ENCODE measurements at regions not wholly inside any gene's neighbourhood (a gene's known extent, or its start where the extent isn't known, plus 50 kb on each side); places are given as distances from the start of the nearest gene placed in this dataset.

DNA sequence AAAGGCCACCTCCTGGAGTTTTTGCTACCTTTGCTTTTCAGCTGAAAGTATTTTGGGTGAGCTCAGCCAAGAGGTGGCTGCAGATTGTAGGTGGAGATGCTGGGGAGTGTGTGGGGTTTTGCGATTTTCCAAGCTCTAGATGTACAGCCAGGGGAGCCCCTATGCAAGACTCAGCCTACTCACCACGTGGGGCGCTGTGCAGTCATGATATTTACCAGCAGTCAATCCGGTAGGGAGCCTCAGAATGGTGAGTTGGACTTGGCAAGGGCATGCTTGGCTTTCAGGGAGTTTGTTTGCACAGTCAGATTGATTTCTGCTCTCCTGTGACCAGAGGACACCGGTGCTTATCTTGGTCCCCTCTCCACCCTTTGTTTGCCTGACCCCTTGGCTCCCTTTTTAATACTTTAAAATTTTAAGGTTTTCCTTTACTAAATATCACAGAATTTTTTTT lies 175.3 kb downstream of the UTP18 start:
- Mint-ChIP-seq H3K4me1 (ENCODE audit: low read depth) (peaks cover 41% of the 10 kb centered on the region), H3K4me3 (no peak overlapping the region), H3K27me3 (ENCODE audit: low read depth) (no peaks in the 10 kb centered on the region), H3K36me3 (ENCODE audit: low read depth) (no peaks in the 10 kb centered on the region), H3K27ac (no peak overlapping the region), H3K9me3 (no peaks in the 10 kb centered on the region)

DNA sequence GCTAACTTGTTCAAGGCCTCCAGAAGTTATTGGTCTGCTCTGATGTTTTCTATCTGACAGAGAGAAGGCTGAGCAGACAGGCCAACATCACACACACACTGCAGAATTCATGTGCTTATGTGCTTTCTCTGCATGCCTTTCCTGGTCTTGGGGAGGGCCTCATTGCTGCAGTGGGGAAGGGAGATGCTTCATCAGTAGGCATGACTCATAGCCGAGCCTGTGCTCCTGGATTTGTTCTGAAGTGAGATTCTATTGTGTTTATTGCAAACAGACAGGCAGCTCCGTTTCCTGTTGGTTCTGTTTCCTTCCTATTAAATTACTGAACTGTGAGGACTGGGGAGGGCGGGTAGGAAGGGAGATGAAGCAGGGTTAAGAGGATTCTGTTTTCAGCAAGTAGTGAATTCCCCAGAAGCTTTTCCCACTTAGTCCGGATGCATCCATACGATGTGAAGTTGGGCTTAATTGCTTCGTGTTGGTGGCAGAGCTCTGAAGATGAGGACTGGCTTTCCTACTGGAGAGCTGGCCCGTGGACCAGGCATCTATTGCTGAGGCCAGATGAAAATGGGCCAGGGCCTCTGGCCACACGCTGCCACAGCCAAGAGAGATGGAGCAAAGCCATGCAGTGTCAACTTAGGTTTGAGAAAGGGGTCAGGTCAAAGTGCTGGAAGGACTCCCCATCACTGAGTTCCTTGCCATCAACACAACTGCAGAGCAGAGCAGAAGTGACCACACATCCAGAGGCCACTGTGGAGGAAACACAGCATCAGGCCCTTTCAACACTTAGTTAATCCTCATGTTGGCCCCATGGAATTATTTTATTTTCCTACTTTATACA lies 179.3 kb downstream of the UTP18 start:
- no peaks in the 10 kb centered on the region for H3K9me3 Mint-ChIP-seq
- H3K36me3 Mint-ChIP-seq (ENCODE audit: low read depth), result no peaks in the 10 kb centered on the region
- H3K4me3 Mint-ChIP-seq, result no peak overlapping the region
- no peak overlapping the region for H3K27ac Mint-ChIP-seq
- H3K27me3 Mint-ChIP-seq (ENCODE audit: low read depth), result no peaks in the 10 kb centered on the region
- peaks cover 27% of the 10 kb centered on the region for H3K4me1 Mint-ChIP-seq (ENCODE audit: low read depth)

DNA sequence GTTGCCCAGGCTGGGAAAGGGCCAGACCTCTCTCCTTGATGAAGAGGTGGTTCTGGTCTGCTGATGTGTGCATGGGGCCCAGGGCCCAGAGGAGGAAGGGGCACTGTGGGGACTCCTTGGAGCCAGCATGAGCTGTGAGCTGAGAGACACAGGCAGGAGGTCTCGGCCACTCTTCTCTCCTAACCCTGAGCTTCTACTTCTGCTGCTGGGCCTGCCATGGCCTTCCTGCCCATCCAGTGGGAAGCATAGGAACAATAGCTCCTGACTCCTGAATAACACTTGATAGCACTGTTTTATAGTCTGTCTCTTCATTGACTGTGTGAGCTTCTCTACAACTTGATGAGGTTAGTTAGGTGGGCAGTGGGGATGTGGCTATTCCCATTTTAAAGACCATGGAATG lies 181.1 kb downstream of the UTP18 start:
- Mint-ChIP-seq H3K36me3 (ENCODE audit: low read depth) (no peaks in the 10 kb centered on the region), H3K9me3 (no peaks in the 10 kb centered on the region), H3K4me3 (no peak overlapping the region)

DNA sequence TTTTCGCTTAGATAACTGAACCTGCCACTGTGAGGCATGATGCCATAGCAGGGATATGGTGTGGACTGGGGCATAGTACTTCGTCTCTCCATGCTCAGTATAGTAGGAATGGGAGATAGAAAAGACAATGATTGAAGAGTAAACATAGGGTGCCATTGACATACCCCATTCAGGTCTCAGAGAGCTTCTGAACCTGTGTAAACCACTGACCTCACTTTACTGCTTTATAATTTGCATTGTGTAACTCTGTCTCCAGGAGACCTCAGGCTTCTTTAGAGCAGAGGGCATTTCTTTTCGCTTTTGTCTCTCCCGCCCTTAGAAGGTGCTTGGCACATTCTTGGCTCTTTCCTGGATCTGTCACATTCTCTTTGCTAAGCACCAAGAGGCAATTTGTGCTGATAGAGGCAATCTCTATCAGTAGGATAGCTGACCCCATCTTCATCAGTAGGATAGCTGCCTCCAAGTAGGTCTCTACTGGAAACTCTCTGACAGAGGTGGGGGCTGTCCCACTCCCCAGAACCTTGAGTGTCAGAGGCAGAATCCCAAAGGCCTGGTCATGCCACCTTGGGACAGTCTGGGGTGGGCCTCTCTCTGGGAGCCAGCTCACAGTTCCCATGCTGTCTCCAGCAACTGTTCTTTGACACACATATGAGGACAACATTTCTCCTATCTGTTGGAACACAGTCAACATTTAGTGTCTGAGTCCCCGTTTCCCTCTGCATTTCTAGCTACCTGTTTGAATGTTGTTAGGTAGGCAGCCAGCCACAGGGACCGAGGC lies 181.9 kb downstream of the UTP18 start:
- peaks cover 26% of the 10 kb centered on the region for H3K4me1 Mint-ChIP-seq (ENCODE audit: low read depth)
- H3K27ac Mint-ChIP-seq, result no peak overlapping the region
- peaks cover 4% of the 10 kb centered on the region for H3K27me3 Mint-ChIP-seq (ENCODE audit: low read depth)
- H3K9me3 Mint-ChIP-seq, result no peaks in the 10 kb centered on the region
- H3K36me3 Mint-ChIP-seq (ENCODE audit: low read depth), result no peaks in the 10 kb centered on the region
- H3K4me3 Mint-ChIP-seq, result no peak overlapping the region

More for the DNA sequence above, 181.1 kb downstream of the UTP18 start:
- H3K27ac Mint-ChIP-seq, result no peak overlapping the region
- H3K27me3 Mint-ChIP-seq (ENCODE audit: low read depth), result peaks cover 4% of the 10 kb centered on the region
- H3K4me1 Mint-ChIP-seq (ENCODE audit: low read depth), result peaks cover 26% of the 10 kb centered on the region

DNA sequence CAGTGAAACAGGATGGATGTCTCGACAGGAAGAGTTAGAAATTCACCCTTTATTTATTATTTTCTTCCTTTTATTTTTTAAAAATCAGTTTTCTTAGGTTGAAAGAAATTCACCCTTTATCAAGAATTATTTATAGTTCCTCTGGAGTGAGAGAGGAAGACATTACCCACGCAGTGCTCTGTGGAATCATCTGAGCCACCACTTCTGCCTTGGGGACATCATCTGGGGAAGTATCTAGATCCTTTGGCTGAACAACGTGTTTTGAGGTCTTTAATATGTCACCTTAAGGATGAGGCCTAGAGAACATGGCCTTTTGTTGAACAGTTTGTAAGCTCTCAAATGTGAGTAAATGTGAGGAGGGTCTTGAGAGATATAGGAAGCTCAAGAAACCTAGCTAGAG lies 183.3 kb downstream of the UTP18 start:
- Mint-ChIP-seq H3K9me3 (no peaks in the 10 kb centered on the region), H3K4me3 (no peak overlapping the region), H3K36me3 (ENCODE audit: low read depth) (peaks cover 1% of the 10 kb centered on the region), H3K4me1 (ENCODE audit: low read depth) (peaks cover 26% of the 10 kb centered on the region), H3K27ac (no peak overlapping the region), H3K27me3 (ENCODE audit: low read depth) (peaks cover 9% of the 10 kb centered on the region)

DNA sequence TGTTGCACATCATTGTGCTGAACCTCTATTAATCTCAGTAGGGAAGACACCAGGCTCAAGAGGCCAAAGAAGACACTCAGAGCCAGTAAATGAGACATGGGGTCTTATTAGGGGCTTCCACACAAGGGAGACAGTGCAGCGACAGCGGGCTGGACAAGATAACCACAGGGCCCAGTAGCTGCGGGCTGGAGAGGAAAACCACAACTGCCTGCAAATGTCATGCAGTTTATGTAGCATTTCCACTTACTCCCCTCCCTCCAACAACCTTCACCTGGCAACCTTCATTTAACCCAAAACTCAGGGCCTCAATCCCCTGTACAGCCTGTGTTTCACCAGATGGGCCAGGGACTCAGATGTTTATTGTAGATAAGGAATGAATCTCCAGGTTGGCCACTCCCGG lies 185.6 kb downstream of the UTP18 start:
- Mint-ChIP-seq H3K36me3 (ENCODE audit: low read depth) (peaks cover 4% of the 10 kb centered on the region), H3K4me1 (ENCODE audit: low read depth) (peaks cover 13% of the 10 kb centered on the region), H3K9me3 (no peaks in the 10 kb centered on the region), H3K27ac (peak overlapping the region; percentile 39), H3K4me3 (no peak overlapping the region), H3K27me3 (ENCODE audit: low read depth) (peaks cover 26% of the 10 kb centered on the region)

DNA sequence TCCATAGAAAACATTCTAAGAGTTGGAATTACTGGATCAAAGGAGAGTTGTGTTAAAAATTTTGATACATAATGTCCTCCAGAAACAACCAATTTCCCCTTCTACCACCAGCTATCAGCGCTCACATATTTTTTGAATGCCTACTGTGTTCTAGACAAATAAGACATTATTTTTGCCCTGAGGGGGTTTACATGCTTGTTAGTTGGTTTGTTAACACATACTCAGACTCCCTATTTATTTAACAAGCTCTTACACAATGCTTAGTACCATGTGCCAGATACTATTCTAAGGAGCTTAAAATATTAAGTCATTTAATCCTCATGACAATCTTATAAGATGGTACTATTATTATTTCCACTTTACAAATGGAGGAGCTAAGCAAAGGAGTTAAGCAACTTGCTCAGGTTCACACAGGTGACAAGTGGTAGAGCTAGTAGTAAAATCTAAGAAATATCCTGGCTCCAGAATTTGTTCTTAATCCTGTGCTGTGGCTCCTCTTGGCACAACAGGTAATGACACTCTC lies 194.2 kb downstream of the UTP18 start:
- Mint-ChIP-seq H3K4me3 (no peak overlapping the region), H3K36me3 (ENCODE audit: low read depth) (peaks cover 2% of the 10 kb centered on the region), H3K27me3 (ENCODE audit: low read depth) (peaks cover 17% of the 10 kb centered on the region), H3K4me1 (ENCODE audit: low read depth) (peaks cover 4% of the 10 kb centered on the region), H3K9me3 (no peaks in the 10 kb centered on the region), H3K27ac (no peak overlapping the region)

DNA sequence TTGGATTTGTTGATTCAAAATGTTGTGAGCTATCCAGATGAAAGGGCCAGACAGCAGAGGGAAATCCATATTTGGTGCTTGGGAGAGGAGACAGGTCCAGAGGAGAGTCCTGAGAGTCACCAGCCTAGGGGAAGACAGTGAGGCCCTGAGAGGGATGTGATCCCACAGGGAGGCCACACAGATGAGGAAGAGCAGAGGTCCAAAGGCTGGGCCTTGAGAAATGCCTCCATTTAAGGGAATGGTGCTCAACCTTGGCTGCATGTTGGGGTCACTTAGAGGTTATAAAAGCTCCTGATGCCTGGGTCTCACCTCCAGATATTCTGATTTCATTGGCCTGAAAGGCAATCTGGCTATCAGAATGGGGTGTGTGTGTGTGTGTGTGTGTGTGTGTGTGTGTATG lies 194.9 kb downstream of the UTP18 start:
- no peak overlapping the region for H3K27ac Mint-ChIP-seq

DNA sequence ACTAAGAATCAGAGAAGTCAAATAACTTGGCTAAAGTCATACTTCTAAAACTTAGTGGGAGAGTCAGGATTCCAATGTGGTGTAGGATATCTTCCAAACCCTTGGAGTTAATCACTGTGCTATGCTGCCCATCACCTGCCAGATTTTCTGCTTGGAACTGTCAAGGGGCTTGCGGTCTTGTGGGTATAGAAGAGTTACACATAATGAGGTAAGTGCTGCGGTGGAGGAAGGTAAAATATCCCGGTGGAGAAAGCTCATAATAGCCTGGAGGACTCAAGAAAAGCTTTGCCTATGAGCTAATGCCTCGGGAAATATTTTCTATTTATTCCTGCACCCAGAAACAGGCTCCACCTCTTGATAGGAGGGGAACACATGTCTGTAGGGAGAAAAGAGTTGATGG lies 195.6 kb downstream of the UTP18 start:
- Mint-ChIP-seq H3K27ac (no peak overlapping the region), H3K36me3 (ENCODE audit: low read depth) (no peaks in the 10 kb centered on the region), H3K9me3 (no peaks in the 10 kb centered on the region), H3K27me3 (ENCODE audit: low read depth) (peaks cover 12% of the 10 kb centered on the region), H3K4me3 (no peak overlapping the region), H3K4me1 (ENCODE audit: low read depth) (peaks cover 4% of the 10 kb centered on the region)

More for the DNA sequence above, 194.9 kb downstream of the UTP18 start:
- H3K36me3 Mint-ChIP-seq (ENCODE audit: low read depth), result no peaks in the 10 kb centered on the region
- no peaks in the 10 kb centered on the region for H3K9me3 Mint-ChIP-seq
- H3K4me3 Mint-ChIP-seq, result no peak overlapping the region
- H3K27me3 Mint-ChIP-seq (ENCODE audit: low read depth), result peaks cover 10% of the 10 kb centered on the region
- peaks cover 4% of the 10 kb centered on the region for H3K4me1 Mint-ChIP-seq (ENCODE audit: low read depth)

DNA sequence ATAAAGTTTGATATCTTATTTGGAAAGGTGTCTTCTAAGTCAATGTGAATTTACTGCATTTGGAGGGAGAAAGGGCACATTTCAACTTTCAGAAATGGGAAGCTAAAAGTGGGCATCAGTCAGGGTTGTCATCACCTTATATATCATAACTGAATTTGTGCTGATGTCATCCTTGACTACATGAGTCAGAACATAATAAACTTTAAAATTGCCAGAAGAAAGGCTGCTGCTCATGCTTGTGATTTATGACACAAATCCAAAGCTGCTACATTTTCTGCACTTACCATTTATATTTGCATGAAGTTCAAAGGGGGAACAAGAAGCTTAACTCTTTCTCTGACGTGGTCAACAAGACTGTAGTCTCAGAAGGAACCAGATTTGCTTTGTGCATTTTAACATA lies 196.6 kb downstream of the UTP18 start:
- Mint-ChIP-seq H3K36me3 (ENCODE audit: low read depth) (no peaks in the 10 kb centered on the region), H3K27ac (no peak overlapping the region), H3K4me3 (no peak overlapping the region), H3K4me1 (ENCODE audit: low read depth) (peaks cover 6% of the 10 kb centered on the region), H3K27me3 (ENCODE audit: low read depth) (peaks cover 7% of the 10 kb centered on the region), H3K9me3 (no peaks in the 10 kb centered on the region)

DNA sequence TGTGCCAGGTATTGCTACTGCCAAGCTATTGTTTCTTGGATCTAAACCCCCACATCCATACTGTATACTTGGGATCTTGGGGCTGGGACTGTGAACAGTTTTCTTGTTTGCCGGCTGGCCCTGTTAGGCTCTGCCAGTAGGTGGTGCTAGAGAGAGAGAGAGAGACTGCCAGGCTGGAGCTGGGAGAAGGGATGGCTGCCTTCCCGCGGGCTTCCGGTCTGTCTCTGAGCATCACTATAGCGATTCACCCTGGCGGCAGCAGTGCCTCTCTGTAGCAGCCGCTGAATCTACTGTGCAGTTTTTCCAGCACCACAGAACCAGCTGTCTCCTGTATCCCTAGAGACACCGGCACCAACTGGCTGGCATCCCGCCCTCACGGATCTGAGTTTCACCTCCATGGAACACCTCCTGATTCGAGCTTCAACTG lies 201.2 kb downstream of the UTP18 start:
- H3K27ac Mint-ChIP-seq, result no peak overlapping the region
- H3K4me1 Mint-ChIP-seq (ENCODE audit: low read depth), result peaks cover 6% of the 10 kb centered on the region
- no peaks in the 10 kb centered on the region for H3K36me3 Mint-ChIP-seq (ENCODE audit: low read depth)
- H3K4me3 Mint-ChIP-seq, result no peak overlapping the region
- no peaks in the 10 kb centered on the region for H3K9me3 Mint-ChIP-seq
- H3K27me3 Mint-ChIP-seq (ENCODE audit: low read depth), result peaks cover 8% of the 10 kb centered on the region

DNA sequence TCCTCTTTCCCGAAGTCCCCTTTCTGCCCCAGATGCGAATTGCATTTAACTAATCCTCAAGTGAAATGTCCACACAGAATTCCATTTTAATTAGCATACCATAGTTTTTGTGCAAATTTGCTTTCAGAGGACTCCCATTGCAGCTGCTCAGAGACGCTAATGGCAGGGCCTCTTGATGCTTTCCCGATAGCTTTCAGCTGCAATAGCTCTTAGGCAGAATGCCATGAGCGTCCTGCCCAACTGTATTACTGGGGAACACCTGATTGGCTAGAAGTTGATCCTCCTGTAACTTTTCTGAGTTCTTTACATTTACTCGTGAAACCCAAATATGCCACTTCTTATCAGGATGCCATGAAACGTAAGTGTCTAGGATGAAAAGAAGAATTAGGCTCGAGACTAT lies 203.0 kb downstream of the UTP18 start:
- peaks cover 8% of the 10 kb centered on the region for H3K27me3 Mint-ChIP-seq (ENCODE audit: low read depth)
- no peaks in the 10 kb centered on the region for H3K9me3 Mint-ChIP-seq
- H3K4me1 Mint-ChIP-seq (ENCODE audit: low read depth), result peaks cover 2% of the 10 kb centered on the region
- H3K27ac Mint-ChIP-seq, result no peak overlapping the region
- H3K36me3 Mint-ChIP-seq (ENCODE audit: low read depth), result no peaks in the 10 kb centered on the region
- no peak overlapping the region for H3K4me3 Mint-ChIP-seq

DNA sequence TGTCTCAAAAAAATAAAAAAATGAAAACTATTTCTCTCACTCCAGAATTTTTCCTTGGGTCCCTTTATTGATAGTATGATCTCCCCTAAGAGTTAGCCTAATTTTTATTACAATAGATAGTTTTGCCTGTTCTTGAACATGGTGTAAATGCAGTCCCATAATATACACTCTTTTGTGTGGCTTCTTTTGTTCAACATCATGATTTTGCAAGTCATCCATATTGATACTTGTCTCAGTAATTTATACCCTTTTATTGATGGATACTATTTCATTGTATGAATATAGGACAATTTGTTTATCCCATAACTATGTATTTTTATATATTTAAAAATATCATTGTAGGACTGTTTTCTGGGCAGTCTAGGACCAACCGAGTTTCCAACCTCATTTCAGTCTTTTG lies 207.0 kb downstream of the UTP18 start:
- Mint-ChIP-seq H3K27ac (no peak overlapping the region), H3K4me3 (no peak overlapping the region), H3K4me1 (ENCODE audit: low read depth) (no peaks in the 10 kb centered on the region), H3K36me3 (ENCODE audit: low read depth) (no peaks in the 10 kb centered on the region), H3K9me3 (no peaks in the 10 kb centered on the region), H3K27me3 (ENCODE audit: low read depth) (peaks cover 12% of the 10 kb centered on the region)

DNA sequence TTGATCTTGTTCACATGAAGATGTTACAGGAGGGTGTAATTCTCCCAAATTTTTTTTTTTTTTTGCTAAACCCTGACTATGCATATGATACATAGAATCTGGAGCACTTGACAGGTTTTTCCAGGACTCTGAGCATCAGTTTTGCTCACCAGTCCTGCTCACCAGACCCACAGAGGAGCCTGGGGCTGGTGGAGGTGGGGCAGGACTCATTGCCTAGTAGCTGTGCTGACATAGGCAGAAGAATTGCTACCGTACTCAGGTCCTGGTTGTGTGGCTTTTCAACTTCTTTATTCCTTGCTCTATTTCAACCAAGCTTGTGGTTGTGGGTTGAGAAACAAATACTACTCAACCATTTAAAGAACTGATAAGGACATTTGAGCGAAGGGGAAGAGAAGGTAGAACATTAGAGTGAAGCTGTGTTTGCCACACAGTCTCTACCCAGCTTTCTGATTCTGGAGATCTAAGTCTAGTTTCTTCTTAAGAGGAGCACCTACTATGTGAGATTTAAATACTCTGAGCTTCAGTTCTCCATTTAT lies 212.4 kb downstream of the UTP18 start:
- H3K4me3 Mint-ChIP-seq, result no peak overlapping the region
- no peaks in the 10 kb centered on the region for H3K9me3 Mint-ChIP-seq
- H3K36me3 Mint-ChIP-seq (ENCODE audit: low read depth), result no peaks in the 10 kb centered on the region
- no peak overlapping the region for H3K27ac Mint-ChIP-seq
- H3K27me3 Mint-ChIP-seq (ENCODE audit: low read depth), result peaks cover 25% of the 10 kb centered on the region
- peaks cover 1% of the 10 kb centered on the region for H3K4me1 Mint-ChIP-seq (ENCODE audit: low read depth)

Data from T-helper 1 cell treated with Interleukin-12 subunit alpha and Interleukin-12 subunit beta and Interleukin-4 antibody, amounts not matched to agents 30 μg/mL and 1 μg/mL, for 36 hours (primary cell).